ENCODE measurements at regions not wholly inside any gene's neighbourhood (a gene's known extent, or its start where the extent isn't known, plus 50 kb on each side); places are given as distances from the start of the nearest gene placed in this dataset.

GRCh38 chr18:73887801-73888200 lies 259.8 kb downstream of the FBXO15 start:
- TF ChIP-seq CTCF (IDR thresholded peaks at IDR 0.05) = no peak
- Mint-ChIP-seq H3K27ac (no peak overlapping the region), H3K36me3 (ENCODE audit: low read depth) (no peaks in the 10 kb centered on the region), H3K4me3 (no peak overlapping the region), H3K27me3 (ENCODE audit: insufficient read depth) (peaks cover 2% of the 10 kb centered on the region; the same call in 1 of the 2 replicates), H3K9me3 (no peaks in the 10 kb centered on the region), H3K4me1 (ENCODE audit: low read depth) (no peaks in the 10 kb centered on the region)
- DNase-seq = no peak

- Mint-ChIP-seq H3K9me3 (no peaks in the 10 kb centered on the region), H3K27me3 (ENCODE audit: insufficient read depth) (peaks cover 2% of the 10 kb centered on the region; the same call in 1 of the 2 replicates), H3K4me1 (ENCODE audit: low read depth) (peaks cover 26% of the 10 kb centered on the region), H3K36me3 (ENCODE audit: low read depth) (peaks cover 5% of the 10 kb centered on the region; the same call in 1 of the 2 replicates), H3K27ac (no peak overlapping the region), H3K4me3 (no peak overlapping the region)
- no peak for TF ChIP-seq CTCF (IDR thresholded peaks at IDR 0.05)
- no peak for DNase-seq
Measured at GRCh38 chr18:73884868-73885267, 262.8 kb downstream of the FBXO15 start.

- Mint-ChIP-seq H3K27ac (peak overlapping the region; percentile 40; the same call in 1 of the 2 replicates), H3K4me3 (no peak overlapping the region; the same call in 1 of the 2 replicates), H3K36me3 (ENCODE audit: low read depth) (peaks cover 5% of the 10 kb centered on the region; the same call in 1 of the 2 replicates), H3K9me3 (no peaks in the 10 kb centered on the region), H3K27me3 (ENCODE audit: insufficient read depth) (no peaks in the 10 kb centered on the region; the same call in 1 of the 2 replicates), H3K4me1 (ENCODE audit: low read depth) (peaks cover 41% of the 10 kb centered on the region)
- no peak for TF ChIP-seq CTCF (IDR thresholded peaks at IDR 0.05)
- peak; percentile 13 for DNase-seq
Measured at GRCh38 chr18:73881396-73881917, 266.2 kb downstream of the FBXO15 start.

GRCh38 chr18:73880387-73880786 lies 267.2 kb downstream of the FBXO15 start:
- no peaks in the 10 kb centered on the region; the same call in 1 of the 2 replicates for H3K27me3 Mint-ChIP-seq (ENCODE audit: insufficient read depth)
- H3K4me3 Mint-ChIP-seq = peak overlapping the region; percentile 4; the same call in 1 of the 2 replicates
- peak overlapping the region; percentile 54 for H3K27ac Mint-ChIP-seq
- no peak for TF ChIP-seq CTCF (IDR thresholded peaks at IDR 0.05)
- no peak for DNase-seq
- H3K4me1 Mint-ChIP-seq (ENCODE audit: low read depth) = peaks cover 41% of the 10 kb centered on the region
- H3K36me3 Mint-ChIP-seq (ENCODE audit: low read depth) = peaks cover 5% of the 10 kb centered on the region; the same call in 1 of the 2 replicates
- no peaks in the 10 kb centered on the region for H3K9me3 Mint-ChIP-seq

GRCh38 chr18:73879766-73880165 lies 267.9 kb downstream of the FBXO15 start:
- Mint-ChIP-seq H3K9me3 (no peaks in the 10 kb centered on the region), H3K4me1 (ENCODE audit: low read depth) (peaks cover 41% of the 10 kb centered on the region), H3K27me3 (ENCODE audit: insufficient read depth) (no peaks in the 10 kb centered on the region; the same call in 1 of the 2 replicates), H3K27ac (peak overlapping the region; percentile 63), H3K36me3 (ENCODE audit: low read depth) (peaks cover 5% of the 10 kb centered on the region; the same call in 1 of the 2 replicates), H3K4me3 (peak overlapping the region; percentile 49)
- no peak for TF ChIP-seq CTCF (IDR thresholded peaks at IDR 0.05)
- peak; percentile 51 for DNase-seq

All from HFFc6 (cell line).